DND-41 (cell line): ENCODE measurements at regions not wholly inside any gene's neighbourhood (a gene's known extent, or its start where the extent isn't known, plus 50 kb on each side); places are given as distances from the start of the nearest gene placed in this dataset.

ENCODE experiments used
- ATAC-seq: fragments of 200-7000 bp; cut with Tn5 transposase; 3 replicates; pipeline ENCODE4 v1.9.1; 2021; ENCODE audit warnings: low read depth; ENCODE audit not compliant: insufficient read depth
- DNase-seq: peaks from one replicate; pipeline ENCODE4 v3.0.0-alpha.2; 2020
- H2AFZ ChIP-seq: 2 replicates; pipeline ENCODE4 v1.6.0; 2012; ENCODE audit warnings: low read depth, low read length
- H3K27ac ChIP-seq: 2 replicates; pipeline ENCODE4 v1.5.1; 2012; ENCODE audit warnings: low read length, inconsistent platforms
- H3K27me3 ChIP-seq: fragments of 200-600 bp; sonication (generic); 2 replicates; pipeline ENCODE4 v1.6.0; 2012; ENCODE audit warnings: low read length, mild to moderate bottlenecking, inconsistent platforms; ENCODE audit not compliant: insufficient read depth, poor library complexity
- H3K36me3 ChIP-seq: 2 replicates; pipeline ENCODE4 v1.5.1; 2012; ENCODE audit warnings: low read length, inconsistent platforms; ENCODE audit not compliant: insufficient read depth
- H3K4me1 ChIP-seq: 2 replicates; pipeline ENCODE4 v1.5.1; 2012; ENCODE audit warnings: mild to moderate bottlenecking, low read length; ENCODE audit not compliant: insufficient read depth
- H3K4me2 ChIP-seq: 2 replicates; pipeline ENCODE4 v1.6.0; 2012; ENCODE audit warnings: mild to moderate bottlenecking, moderate library complexity, low read length, inconsistent platforms; ENCODE audit not compliant: insufficient read depth
- H3K4me3 ChIP-seq, 2 experiments: fragments of 200-600 bp in 1 of 2; shearing (Covaris generic) in 1 of 2; 2 replicates each; pipeline ENCODE4 v1.5.1; 2012 to 2016; ENCODE audit warnings: inconsistent platforms in 2 of 2, low read length in 2 of 2, mild to moderate bottlenecking in 2 of 2, low read depth in 1 of 2, moderate library complexity in 1 of 2
- H3K79me2 ChIP-seq: 2 replicates; pipeline ENCODE4 v1.6.0; 2012; ENCODE audit warnings: low read length, inconsistent platforms; ENCODE audit not compliant: insufficient read depth
- H3K9ac ChIP-seq: 2 replicates; pipeline ENCODE4 v1.6.0; 2012; ENCODE audit warnings: low read depth, mild to moderate bottlenecking, inconsistent platforms, low read length, moderate library complexity
- H3K9me3 ChIP-seq: 2 replicates; pipeline ENCODE4 v1.5.1; 2012; ENCODE audit warnings: low read length, moderate library complexity, mild to moderate bottlenecking, inconsistent platforms; ENCODE audit not compliant: insufficient read depth, severe bottlenecking
- H4K20me1 ChIP-seq: 2 replicates; pipeline ENCODE4 v1.6.0; 2012; ENCODE audit warnings: low read length; ENCODE audit not compliant: insufficient read depth
- EZH2 ChIP-seq: IDR thresholded peaks from 3 replicates; pipeline ENCODE4 v1.6.1; 2012; ENCODE audit warnings: borderline replicate concordance, low read depth, mild to moderate bottlenecking, moderate library complexity, low read length, inconsistent platforms; ENCODE audit not compliant: severe bottlenecking
- TF ChIP-seq, protein P1 (sequence below): IDR thresholded peaks from 2 replicates; pipeline ENCODE4 v1.5.1; 2012; ENCODE audit warnings: borderline replicate concordance, low read length, moderate library complexity, mild to moderate bottlenecking; ENCODE audit not compliant: poor library complexity, severe bottlenecking; ENCODE audit errors: extremely low read depth

DNA sequence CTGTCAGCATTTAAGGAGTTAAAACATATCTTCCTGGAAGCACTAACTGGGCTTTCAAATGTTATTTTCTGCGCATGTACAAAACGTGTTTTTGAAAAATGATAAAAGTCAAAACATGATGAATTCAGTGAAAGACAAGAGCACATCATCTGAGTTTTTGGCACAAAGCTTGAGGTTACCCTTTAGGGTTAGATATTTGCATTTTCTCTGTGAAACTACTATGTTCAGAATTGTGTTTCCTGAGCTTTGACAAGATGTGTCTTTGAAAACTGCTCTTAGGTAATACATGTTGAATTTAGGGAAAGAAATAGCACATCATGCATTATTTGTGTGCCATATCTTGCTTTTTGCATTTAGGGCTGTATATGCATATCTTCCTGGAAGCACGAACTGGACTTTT lies 79.0 kb downstream of the ASCL4 start:
- no peak overlapping the region for H3K4me2 ChIP-seq
- DNase-seq, result no peak
- ATAC-seq, result no peak
- H3K27ac ChIP-seq, result no peak overlapping the region
- no peak overlapping the region for H3K4me3 ChIP-seq
- H3K36me3 ChIP-seq, result no peaks in the 10 kb centered on the region
- no peak overlapping the region for H3K9ac ChIP-seq
- no peaks in the 10 kb centered on the region for H4K20me1 ChIP-seq
- TF ChIP-seq EZH2, result no peak
- TF ChIP-seq, protein P1, sequence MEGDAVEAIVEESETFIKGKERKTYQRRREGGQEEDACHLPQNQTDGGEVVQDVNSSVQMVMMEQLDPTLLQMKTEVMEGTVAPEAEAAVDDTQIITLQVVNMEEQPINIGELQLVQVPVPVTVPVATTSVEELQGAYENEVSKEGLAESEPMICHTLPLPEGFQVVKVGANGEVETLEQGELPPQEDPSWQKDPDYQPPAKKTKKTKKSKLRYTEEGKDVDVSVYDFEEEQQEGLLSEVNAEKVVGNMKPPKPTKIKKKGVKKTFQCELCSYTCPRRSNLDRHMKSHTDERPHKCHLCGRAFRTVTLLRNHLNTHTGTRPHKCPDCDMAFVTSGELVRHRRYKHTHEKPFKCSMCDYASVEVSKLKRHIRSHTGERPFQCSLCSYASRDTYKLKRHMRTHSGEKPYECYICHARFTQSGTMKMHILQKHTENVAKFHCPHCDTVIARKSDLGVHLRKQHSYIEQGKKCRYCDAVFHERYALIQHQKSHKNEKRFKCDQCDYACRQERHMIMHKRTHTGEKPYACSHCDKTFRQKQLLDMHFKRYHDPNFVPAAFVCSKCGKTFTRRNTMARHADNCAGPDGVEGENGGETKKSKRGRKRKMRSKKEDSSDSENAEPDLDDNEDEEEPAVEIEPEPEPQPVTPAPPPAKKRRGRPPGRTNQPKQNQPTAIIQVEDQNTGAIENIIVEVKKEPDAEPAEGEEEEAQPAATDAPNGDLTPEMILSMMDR, result no peak
- no peaks in the 10 kb centered on the region for H3K9me3 ChIP-seq
- peaks cover 8% of the 10 kb centered on the region for H3K27me3 ChIP-seq
- H3K79me2 ChIP-seq, result no peaks in the 10 kb centered on the region
- H3K4me1 ChIP-seq, result no peaks in the 10 kb centered on the region
- H2AFZ ChIP-seq, result no peak overlapping the region

DNA sequence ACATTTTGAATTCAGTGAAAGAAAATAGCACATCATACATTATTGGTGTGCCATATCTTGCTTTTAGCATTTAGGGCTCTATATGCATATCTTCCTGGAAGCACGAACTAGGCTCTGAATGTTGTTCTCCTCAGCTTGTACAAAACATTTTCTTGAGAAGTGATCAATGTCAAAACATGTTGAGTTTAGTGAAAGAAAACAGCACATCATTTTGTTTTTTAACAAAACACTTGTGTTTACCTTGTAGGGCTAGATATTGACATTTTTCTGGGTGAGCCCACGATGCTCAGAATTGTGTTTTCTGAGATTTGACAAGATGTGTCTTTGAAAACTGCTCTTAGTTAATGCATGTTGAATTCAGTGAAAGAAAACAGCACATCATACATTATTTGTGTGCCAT lies 81.0 kb downstream of the ASCL4 start:
- Histone ChIP-seq H3K9me3 (no peaks in the 10 kb centered on the region), H3K4me1 (no peaks in the 10 kb centered on the region), H3K79me2 (no peaks in the 10 kb centered on the region), H4K20me1 (no peaks in the 10 kb centered on the region), H3K9ac (no peak overlapping the region), H3K4me3 (no peak overlapping the region), H2AFZ (no peak overlapping the region), H3K27me3 (peaks cover 12% of the 10 kb centered on the region), H3K4me2 (no peak overlapping the region), H3K27ac (no peak overlapping the region), H3K36me3 (no peaks in the 10 kb centered on the region)
- no peak for TF ChIP-seq EZH2
- TF ChIP-seq, protein P1, result no peak
- ATAC-seq (no peak), DNase-seq (no peak)

DNA sequence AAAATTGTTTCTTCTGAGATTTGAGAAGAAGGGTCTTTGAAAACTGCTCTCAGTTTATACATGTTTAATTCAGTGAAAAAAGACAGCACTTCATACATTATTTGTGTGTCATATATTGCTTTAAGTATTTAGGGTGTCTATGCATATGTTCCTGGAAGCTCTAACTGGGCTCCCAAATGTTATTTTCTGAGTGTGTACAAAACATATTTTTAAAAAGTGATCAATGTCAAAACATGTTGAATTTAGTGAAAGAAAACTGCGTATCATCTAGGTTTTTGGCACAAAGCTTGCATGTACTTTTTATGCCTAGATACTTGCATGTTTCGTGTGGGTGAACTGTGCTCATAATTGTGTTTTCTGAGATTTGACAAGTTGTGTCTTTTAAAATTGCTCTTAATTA lies 81.6 kb downstream of the ASCL4 start:
- no peak for DNase-seq
- H3K79me2 ChIP-seq, result no peaks in the 10 kb centered on the region
- no peak for ATAC-seq
- H3K4me1 ChIP-seq, result no peaks in the 10 kb centered on the region
- no peaks in the 10 kb centered on the region for H3K9me3 ChIP-seq
- H3K36me3 ChIP-seq, result no peaks in the 10 kb centered on the region
- H3K9ac ChIP-seq, result no peak overlapping the region
- H4K20me1 ChIP-seq, result no peaks in the 10 kb centered on the region
- peaks cover 12% of the 10 kb centered on the region for H3K27me3 ChIP-seq
- H3K27ac ChIP-seq, result no peak overlapping the region
- TF ChIP-seq, protein P1, result no peak
- TF ChIP-seq EZH2, result no peak
- no peak overlapping the region for H3K4me3 ChIP-seq
- H2AFZ ChIP-seq, result no peak overlapping the region
- H3K4me2 ChIP-seq, result no peak overlapping the region

DNA sequence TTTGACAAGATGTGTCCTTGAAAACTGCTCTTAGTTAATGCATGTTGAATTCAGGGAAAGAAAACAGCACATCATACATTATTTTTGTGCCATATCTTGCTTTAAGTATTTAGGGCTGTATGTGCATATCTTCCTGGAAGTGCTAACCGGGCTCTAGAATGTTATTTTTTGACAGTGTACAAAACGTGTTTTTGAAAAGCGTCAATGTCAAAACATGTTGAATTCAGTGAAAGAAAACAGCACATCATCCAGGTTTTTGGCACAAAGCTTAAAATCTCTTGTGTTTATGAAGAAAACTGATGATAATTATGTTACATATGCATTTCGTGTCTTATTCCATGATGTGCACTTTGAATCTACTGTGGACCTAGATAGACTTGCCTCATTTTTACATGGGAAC lies 82.7 kb downstream of the ASCL4 start:
- Histone ChIP-seq H3K36me3 (no peaks in the 10 kb centered on the region), H3K9ac (no peak overlapping the region), H3K4me3 (no peak overlapping the region), H3K4me2 (no peak overlapping the region), H3K27me3 (peaks cover 12% of the 10 kb centered on the region), H4K20me1 (no peaks in the 10 kb centered on the region), H3K4me1 (no peaks in the 10 kb centered on the region), H2AFZ (no peak overlapping the region), H3K27ac (no peak overlapping the region), H3K9me3 (no peaks in the 10 kb centered on the region), H3K79me2 (no peaks in the 10 kb centered on the region)
- no peak for DNase-seq
- no peak for ATAC-seq
- no peak for TF ChIP-seq EZH2
- TF ChIP-seq, protein P1, result no peak
